GM23338 (cell line): ENCODE measurements at regions not wholly inside any gene's neighbourhood (a gene's known extent, or its start where the extent isn't known, plus 50 kb on each side); places are given as distances from the start of the nearest gene placed in this dataset.

Experiments used
- ATAC-seq: fragments of 200-7000 bp; cut with Tn5 transposase; 3 replicates; pipeline ENCODE4 v1.9.1; 2020
- DNase-seq: peaks from one replicate; pipeline ENCODE4 v3.0.0-alpha.2; 2015; ENCODE audit warnings: low spot score
- H2AFZ ChIP-seq: fragments of 200-600 bp; sonication (generic); 2 replicates; pipeline ENCODE4 v1.8.0; 2016; ENCODE audit warnings: antibody characterized with exemption, mild to moderate bottlenecking, moderate library complexity
- H3F3A ChIP-seq: fragments of 200-600 bp; sonication (generic); replicated peaks from 2 replicates; pipeline ENCODE4 v1.8.0; 2017; ENCODE audit warnings: antibody characterized with exemption, mixed run types, low read depth
- H3K27ac ChIP-seq: fragments of 200-600 bp; sonication (generic); 2 replicates; pipeline ENCODE4 v1.6.1; 2016; ENCODE audit warnings: low read depth
- H3K27me3 ChIP-seq: fragments of 200-600 bp; sonication (generic); 2 replicates; pipeline ENCODE4 v1.8.0; 2016; ENCODE audit warnings: mild to moderate bottlenecking, mixed run types, moderate library complexity; ENCODE audit not compliant: insufficient read depth
- H3K36me3 ChIP-seq: fragments of 200-600 bp; sonication (generic); 2 replicates; pipeline ENCODE4 v1.8.0; 2016; ENCODE audit warnings: mild to moderate bottlenecking; ENCODE audit not compliant: insufficient read depth
- H3K4me1 ChIP-seq: fragments of 200-600 bp; sonication (generic); 2 replicates; pipeline ENCODE4 v1.8.0; 2016; ENCODE audit warnings: mild to moderate bottlenecking, moderate library complexity; ENCODE audit not compliant: insufficient read depth
- H3K4me2 ChIP-seq: fragments of 200-600 bp; sonication (generic); 2 replicates; pipeline ENCODE4 v1.7.1; 2017; ENCODE audit warnings: mixed run types
- H3K4me3 ChIP-seq: fragments of 200-600 bp; sonication (generic); 2 replicates; pipeline ENCODE4 v1.6.1; 2016; ENCODE audit warnings: mixed run types
- H3K79me2 ChIP-seq: fragments of 200-600 bp; sonication (generic); replicated peaks from 2 replicates; pipeline ENCODE4 v1.8.0; 2017; ENCODE audit warnings: mild to moderate bottlenecking; ENCODE audit not compliant: insufficient read depth
- H3K9me2 ChIP-seq: fragments of 200-600 bp; sonication (generic); 2 replicates; pipeline ENCODE4 v1.8.0; 2017; ENCODE audit not compliant: insufficient read depth
- H4K20me1 ChIP-seq: fragments of 200-600 bp; sonication (generic); replicated peaks from 2 replicates; pipeline ENCODE4 v1.8.0; 2017; ENCODE audit warnings: mild to moderate bottlenecking; ENCODE audit not compliant: insufficient read depth
- H3K27ac Mint-ChIP-seq: 2 replicates; pipeline ENCODE4 v1.8.0; 2020; ENCODE audit warnings: inconsistent platforms, mild to moderate bottlenecking, moderate library complexity, mixed read lengths
- H3K27me3 Mint-ChIP-seq: 3 replicates; pipeline ENCODE4 v1.8.0; 2022; ENCODE audit warnings: low read depth, mild to moderate bottlenecking, moderate library complexity, mixed read lengths, inconsistent platforms; ENCODE audit not compliant: insufficient read depth, poor library complexity
- H3K36me3 Mint-ChIP-seq: 3 replicates; pipeline ENCODE4 v1.8.0; 2021; ENCODE audit warnings: low read depth, mild to moderate bottlenecking, inconsistent platforms, moderate library complexity, mixed read lengths
- H3K4me1 Mint-ChIP-seq: 3 replicates; pipeline ENCODE4 v1.8.0; 2020; ENCODE audit warnings: mild to moderate bottlenecking, inconsistent platforms, mixed read lengths
- H3K4me3 Mint-ChIP-seq: 3 replicates; pipeline ENCODE4 v1.8.0; 2021; ENCODE audit warnings: moderate library complexity, mild to moderate bottlenecking, inconsistent platforms, mixed read lengths
- H3K9me3 Mint-ChIP-seq: 3 replicates; pipeline ENCODE4 v1.8.0; 2020; ENCODE audit warnings: moderate library complexity, mild to moderate bottlenecking, inconsistent platforms, mixed read lengths
- CREB1 ChIP-seq: fragments of 250-450 bp; sonication (Bioruptor Pico); IDR thresholded peaks from 2 replicates; pipeline ENCODE4 v1.5.0; 2020; ENCODE audit warnings: low read depth, mild to moderate bottlenecking, moderate library complexity
- EZH2 ChIP-seq: fragments of 200-600 bp; sonication (generic); IDR thresholded peaks from one replicate; pipeline ENCODE4 v1.8.0; 2017; ENCODE audit warnings: antibody characterized with exemption, mild to moderate bottlenecking, low read depth; ENCODE audit not compliant: unreplicated experiment
- EZH2phosphoT487 ChIP-seq: fragments of 200-600 bp; sonication (generic); IDR thresholded peaks from one replicate; pipeline ENCODE4 v1.8.1; 2018; ENCODE audit warnings: antibody characterized with exemption; ENCODE audit not compliant: unreplicated experiment
- JUNB ChIP-seq: IDR thresholded peaks from one replicate; pipeline ENCODE4 v1.6.1; 2016; ENCODE audit warnings: antibody characterized with exemption; ENCODE audit not compliant: unreplicated experiment
- NANOG ChIP-seq: IDR thresholded peaks from 2 replicates; pipeline ENCODE4 v1.6.1; 2016; ENCODE audit warnings: antibody characterized with exemption, borderline replicate concordance
- POLR2AphosphoS5 ChIP-seq: IDR thresholded peaks from 2 replicates; pipeline ENCODE4 v1.6.1; 2016; ENCODE audit warnings: antibody characterized with exemption, low read depth
- STAT1 ChIP-seq: IDR thresholded peaks from one replicate; pipeline ENCODE4 v1.6.1; 2016; ENCODE audit warnings: antibody characterized with exemption; ENCODE audit not compliant: unreplicated experiment
- ZNF114 ChIP-seq: fragments of 250-450 bp; sonication (Bioruptor Pico); IDR thresholded peaks from 2 replicates; pipeline ENCODE4 v1.5.0; 2020; ENCODE audit warnings: mild to moderate bottlenecking, moderate library complexity
- ZNF331 ChIP-seq: fragments of 250-450 bp; sonication (Bioruptor Pico); IDR thresholded peaks from 2 replicates; pipeline ENCODE4 v1.5.0; 2020; ENCODE audit warnings: low read depth, mild to moderate bottlenecking, moderate library complexity
- TF ChIP-seq, protein P1 (sequence below): IDR thresholded peaks from one replicate; pipeline ENCODE4 v1.6.1; 2018; ENCODE audit warnings: antibody characterized with exemption; ENCODE audit not compliant: unreplicated experiment
- TF ChIP-seq, protein P2 (sequence below), 2 experiments: fragments of 200-600 bp in 1 of 2; sonication (generic) in 1 of 2; conservative IDR thresholded peaks; 2 replicates each; pipeline versions ENCODE4 v1.5.1 to v1.6.1; 2016 to 2017; ENCODE audit warnings: antibody characterized with exemption in 2 of 2, low read depth in 2 of 2, mild to moderate bottlenecking in 2 of 2, moderate library complexity in 1 of 2
- TF ChIP-seq, protein P3 (sequence below): IDR thresholded peaks from 2 replicates; pipeline ENCODE4 v1.6.1; 2016; ENCODE audit warnings: antibody characterized with exemption
- TF ChIP-seq, protein P4 (sequence below): fragments of 250-450 bp; sonication (Bioruptor Pico); IDR thresholded peaks from 2 replicates; pipeline ENCODE4 v1.5.0; 2020; ENCODE audit warnings: mild to moderate bottlenecking, moderate library complexity

DNA sequence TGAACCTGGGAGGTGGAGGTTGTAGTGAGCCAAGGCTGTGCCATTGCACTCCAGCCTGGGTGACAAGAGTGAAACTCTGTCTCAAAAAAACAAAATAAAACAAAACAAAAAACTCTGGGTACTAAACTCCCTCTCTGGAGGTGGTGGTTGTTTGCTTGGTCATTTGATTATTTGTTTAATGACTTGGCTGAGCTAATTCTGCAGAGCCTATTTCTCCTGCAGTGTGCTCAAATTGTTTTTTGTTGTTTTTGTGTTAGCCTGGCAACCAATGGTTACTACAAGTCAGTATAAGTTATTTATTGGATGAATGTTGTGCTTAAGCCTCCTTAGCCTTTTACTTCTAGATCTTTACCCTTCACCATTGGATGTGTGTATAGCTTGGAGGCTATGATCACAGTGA is 387.5 kb downstream of the ADCYAP1 start:
- Histone ChIP-seq H3K27me3 (no peaks in the 10 kb centered on the region), H2AFZ (no peak overlapping the region), H3K36me3 (no peaks in the 10 kb centered on the region), H3K9me2 (no peaks in the 10 kb centered on the region), H3F3A (no peaks in the 10 kb centered on the region), H3K4me2 (no peak overlapping the region), H3K79me2 (no peaks in the 10 kb centered on the region), H3K4me1 (peaks cover 1% of the 10 kb centered on the region; the same call in 1 of the 2 replicates), H3K27ac (no peak overlapping the region), H4K20me1 (no peaks in the 10 kb centered on the region), H3K4me3 (no peak overlapping the region)
- no peak overlapping the region for H3K27ac Mint-ChIP-seq
- DNase-seq: no peak
- peaks cover 6% of the 10 kb centered on the region; the same call in 2 of the 3 replicates for H3K4me1 Mint-ChIP-seq
- TF ChIP-seq, protein P1, sequence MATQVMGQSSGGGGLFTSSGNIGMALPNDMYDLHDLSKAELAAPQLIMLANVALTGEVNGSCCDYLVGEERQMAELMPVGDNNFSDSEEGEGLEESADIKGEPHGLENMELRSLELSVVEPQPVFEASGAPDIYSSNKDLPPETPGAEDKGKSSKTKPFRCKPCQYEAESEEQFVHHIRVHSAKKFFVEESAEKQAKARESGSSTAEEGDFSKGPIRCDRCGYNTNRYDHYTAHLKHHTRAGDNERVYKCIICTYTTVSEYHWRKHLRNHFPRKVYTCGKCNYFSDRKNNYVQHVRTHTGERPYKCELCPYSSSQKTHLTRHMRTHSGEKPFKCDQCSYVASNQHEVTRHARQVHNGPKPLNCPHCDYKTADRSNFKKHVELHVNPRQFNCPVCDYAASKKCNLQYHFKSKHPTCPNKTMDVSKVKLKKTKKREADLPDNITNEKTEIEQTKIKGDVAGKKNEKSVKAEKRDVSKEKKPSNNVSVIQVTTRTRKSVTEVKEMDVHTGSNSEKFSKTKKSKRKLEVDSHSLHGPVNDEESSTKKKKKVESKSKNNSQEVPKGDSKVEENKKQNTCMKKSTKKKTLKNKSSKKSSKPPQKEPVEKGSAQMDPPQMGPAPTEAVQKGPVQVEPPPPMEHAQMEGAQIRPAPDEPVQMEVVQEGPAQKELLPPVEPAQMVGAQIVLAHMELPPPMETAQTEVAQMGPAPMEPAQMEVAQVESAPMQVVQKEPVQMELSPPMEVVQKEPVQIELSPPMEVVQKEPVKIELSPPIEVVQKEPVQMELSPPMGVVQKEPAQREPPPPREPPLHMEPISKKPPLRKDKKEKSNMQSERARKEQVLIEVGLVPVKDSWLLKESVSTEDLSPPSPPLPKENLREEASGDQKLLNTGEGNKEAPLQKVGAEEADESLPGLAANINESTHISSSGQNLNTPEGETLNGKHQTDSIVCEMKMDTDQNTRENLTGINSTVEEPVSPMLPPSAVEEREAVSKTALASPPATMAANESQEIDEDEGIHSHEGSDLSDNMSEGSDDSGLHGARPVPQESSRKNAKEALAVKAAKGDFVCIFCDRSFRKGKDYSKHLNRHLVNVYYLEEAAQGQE: no peak
- TF ChIP-seq POLR2AphosphoS5 (no peak), JUNB (no peak), ZNF331 (no peak), ZNF114 (CRISPR knock-in tag) (no peak), NANOG (no peak), STAT1 (no peak), CREB1 (CRISPR knock-in tag) (no peak), EZH2 (no peak), EZH2phosphoT487 (no peak)
- TF ChIP-seq, protein P2, sequence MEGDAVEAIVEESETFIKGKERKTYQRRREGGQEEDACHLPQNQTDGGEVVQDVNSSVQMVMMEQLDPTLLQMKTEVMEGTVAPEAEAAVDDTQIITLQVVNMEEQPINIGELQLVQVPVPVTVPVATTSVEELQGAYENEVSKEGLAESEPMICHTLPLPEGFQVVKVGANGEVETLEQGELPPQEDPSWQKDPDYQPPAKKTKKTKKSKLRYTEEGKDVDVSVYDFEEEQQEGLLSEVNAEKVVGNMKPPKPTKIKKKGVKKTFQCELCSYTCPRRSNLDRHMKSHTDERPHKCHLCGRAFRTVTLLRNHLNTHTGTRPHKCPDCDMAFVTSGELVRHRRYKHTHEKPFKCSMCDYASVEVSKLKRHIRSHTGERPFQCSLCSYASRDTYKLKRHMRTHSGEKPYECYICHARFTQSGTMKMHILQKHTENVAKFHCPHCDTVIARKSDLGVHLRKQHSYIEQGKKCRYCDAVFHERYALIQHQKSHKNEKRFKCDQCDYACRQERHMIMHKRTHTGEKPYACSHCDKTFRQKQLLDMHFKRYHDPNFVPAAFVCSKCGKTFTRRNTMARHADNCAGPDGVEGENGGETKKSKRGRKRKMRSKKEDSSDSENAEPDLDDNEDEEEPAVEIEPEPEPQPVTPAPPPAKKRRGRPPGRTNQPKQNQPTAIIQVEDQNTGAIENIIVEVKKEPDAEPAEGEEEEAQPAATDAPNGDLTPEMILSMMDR (conservative IDR thresholded peaks at IDR 0.05; ENCODE audit: low read depth in 2 of 2): no peak
- TF ChIP-seq, protein P3, sequence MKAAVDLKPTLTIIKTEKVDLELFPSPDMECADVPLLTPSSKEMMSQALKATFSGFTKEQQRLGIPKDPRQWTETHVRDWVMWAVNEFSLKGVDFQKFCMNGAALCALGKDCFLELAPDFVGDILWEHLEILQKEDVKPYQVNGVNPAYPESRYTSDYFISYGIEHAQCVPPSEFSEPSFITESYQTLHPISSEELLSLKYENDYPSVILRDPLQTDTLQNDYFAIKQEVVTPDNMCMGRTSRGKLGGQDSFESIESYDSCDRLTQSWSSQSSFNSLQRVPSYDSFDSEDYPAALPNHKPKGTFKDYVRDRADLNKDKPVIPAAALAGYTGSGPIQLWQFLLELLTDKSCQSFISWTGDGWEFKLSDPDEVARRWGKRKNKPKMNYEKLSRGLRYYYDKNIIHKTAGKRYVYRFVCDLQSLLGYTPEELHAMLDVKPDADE: no peak
- TF ChIP-seq, protein P4, sequence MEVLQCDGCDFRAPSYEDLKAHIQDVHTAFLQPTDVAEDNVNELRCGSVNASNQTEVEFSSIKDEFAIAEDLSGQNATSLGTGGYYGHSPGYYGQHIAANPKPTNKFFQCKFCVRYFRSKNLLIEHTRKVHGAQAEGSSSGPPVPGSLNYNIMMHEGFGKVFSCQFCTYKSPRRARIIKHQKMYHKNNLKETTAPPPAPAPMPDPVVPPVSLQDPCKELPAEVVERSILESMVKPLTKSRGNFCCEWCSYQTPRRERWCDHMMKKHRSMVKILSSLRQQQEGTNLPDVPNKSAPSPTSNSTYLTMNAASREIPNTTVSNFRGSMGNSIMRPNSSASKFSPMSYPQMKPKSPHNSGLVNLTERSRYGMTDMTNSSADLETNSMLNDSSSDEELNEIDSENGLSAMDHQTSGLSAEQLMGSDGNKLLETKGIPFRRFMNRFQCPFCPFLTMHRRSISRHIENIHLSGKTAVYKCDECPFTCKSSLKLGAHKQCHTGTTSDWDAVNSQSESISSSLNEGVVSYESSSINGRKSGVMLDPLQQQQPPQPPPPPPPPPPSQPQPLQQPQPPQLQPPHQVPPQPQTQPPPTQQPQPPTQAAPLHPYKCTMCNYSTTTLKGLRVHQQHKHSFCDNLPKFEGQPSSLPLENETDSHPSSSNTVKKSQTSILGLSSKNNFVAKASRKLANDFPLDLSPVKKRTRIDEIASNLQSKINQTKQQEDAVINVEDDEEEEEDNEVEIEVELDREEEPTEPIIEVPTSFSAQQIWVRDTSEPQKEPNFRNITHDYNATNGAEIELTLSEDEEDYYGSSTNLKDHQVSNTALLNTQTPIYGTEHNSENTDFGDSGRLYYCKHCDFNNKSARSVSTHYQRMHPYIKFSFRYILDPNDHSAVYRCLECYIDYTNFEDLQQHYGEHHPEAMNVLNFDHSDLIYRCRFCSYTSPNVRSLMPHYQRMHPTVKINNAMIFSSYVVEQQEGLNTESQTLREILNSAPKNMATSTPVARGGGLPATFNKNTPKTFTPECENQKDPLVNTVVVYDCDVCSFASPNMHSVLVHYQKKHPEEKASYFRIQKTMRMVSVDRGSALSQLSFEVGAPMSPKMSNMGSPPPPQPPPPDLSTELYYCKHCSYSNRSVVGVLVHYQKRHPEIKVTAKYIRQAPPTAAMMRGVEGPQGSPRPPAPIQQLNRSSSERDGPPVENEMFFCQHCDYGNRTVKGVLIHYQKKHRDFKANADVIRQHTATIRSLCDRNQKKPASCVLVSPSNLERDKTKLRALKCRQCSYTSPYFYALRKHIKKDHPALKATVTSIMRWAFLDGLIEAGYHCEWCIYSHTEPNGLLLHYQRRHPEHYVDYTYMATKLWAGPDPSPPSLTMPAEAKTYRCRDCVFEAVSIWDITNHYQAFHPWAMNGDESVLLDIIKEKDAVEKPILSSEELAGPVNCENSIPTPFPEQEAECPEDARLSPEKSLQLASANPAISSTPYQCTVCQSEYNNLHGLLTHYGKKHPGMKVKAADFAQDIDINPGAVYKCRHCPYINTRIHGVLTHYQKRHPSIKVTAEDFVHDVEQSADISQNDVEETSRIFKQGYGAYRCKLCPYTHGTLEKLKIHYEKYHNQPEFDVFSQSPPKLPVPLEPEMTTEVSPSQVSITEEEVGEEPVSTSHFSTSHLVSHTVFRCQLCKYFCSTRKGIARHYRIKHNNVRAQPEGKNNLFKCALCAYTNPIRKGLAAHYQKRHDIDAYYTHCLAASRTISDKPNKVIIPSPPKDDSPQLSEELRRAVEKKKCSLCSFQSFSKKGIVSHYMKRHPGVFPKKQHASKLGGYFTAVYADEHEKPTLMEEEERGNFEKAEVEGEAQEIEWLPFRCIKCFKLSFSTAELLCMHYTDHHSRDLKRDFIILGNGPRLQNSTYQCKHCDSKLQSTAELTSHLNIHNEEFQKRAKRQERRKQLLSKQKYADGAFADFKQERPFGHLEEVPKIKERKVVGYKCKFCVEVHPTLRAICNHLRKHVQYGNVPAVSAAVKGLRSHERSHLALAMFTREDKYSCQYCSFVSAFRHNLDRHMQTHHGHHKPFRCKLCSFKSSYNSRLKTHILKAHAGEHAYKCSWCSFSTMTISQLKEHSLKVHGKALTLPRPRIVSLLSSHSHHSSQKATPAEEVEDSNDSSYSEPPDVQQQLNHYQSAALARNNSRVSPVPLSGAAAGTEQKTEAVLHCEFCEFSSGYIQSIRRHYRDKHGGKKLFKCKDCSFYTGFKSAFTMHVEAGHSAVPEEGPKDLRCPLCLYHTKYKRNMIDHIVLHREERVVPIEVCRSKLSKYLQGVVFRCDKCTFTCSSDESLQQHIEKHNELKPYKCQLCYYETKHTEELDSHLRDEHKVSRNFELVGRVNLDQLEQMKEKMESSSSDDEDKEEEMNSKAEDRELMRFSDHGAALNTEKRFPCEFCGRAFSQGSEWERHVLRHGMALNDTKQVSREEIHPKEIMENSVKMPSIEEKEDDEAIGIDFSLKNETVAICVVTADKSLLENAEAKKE (CRISPR knock-in tag): no peak
- no peak for ATAC-seq
- no peaks in the 10 kb centered on the region for H3K9me3 Mint-ChIP-seq
- H3K4me3 Mint-ChIP-seq: no peak overlapping the region
- H3K27me3 Mint-ChIP-seq: peaks cover 2% of the 10 kb centered on the region
- no peaks in the 10 kb centered on the region for H3K36me3 Mint-ChIP-seq
